ENCODE measurements at regions not wholly inside any gene's neighbourhood (a gene's known extent, or its start where the extent isn't known, plus 50 kb on each side); places are given as distances from the start of the nearest gene placed in this dataset.

GRCh38 chr4:117610706-117611308 lies 423.5 kb upstream of the NDST3 start:
- in situ Hi-C loops (cut with MboI; ENCODE audit: low pct_ligation_motif_present in 1 of 4, low pct_unique_long_range_greater_than_20kb in 1 of 4, low sequenced_read_pairs in 3 of 4): no loop called here
- 90% methylated on average over 1 of the region's 1 CpG; no CpG with 5 or more reads in 1 of the 2 donors for WGBS, 2 donors (ENCODE audit: low coverage in 1 of 2)
- no peaks in the 10 kb centered on the region for H3K4me1 ChIP-seq

GRCh38 chr4:117621673-117622072 lies 412.6 kb upstream of the NDST3 start:
- no peak overlapping the region for H3K4me3 ChIP-seq
- intact Hi-C loops (cut with DNase I; ENCODE audit: low total_unique reads) (no loop called here), in situ Hi-C loops (cut with MboI; ENCODE audit: low pct_ligation_motif_present in 1 of 4, low pct_unique_long_range_greater_than_20kb in 1 of 4, low sequenced_read_pairs in 3 of 4) (no loop called here)
- H3K9me3 ChIP-seq: peaks cover 3 to 6% of the 10 kb centered on the region in 2 donors
- no peak for DNase-seq
- H3K27me3 ChIP-seq: no peaks in the 10 kb centered on the region
- no peak overlapping the region for H3K27ac ChIP-seq
- no peaks in the 10 kb centered on the region for H3K36me3 ChIP-seq
- no peaks in the 10 kb centered on the region for H3K4me1 ChIP-seq
- no peak for TF ChIP-seq CTCF (IDR thresholded peaks at IDR 0.05)
- TF ChIP-seq POLR2A (IDR thresholded peaks at IDR 0.05): no peak
- no peak for TF ChIP-seq POLR2AphosphoS5 (IDR thresholded peaks at IDR 0.05)
- TF ChIP-seq EP300 (IDR thresholded peaks at IDR 0.05; ENCODE audit: low read depth): no peak
- 88 to 90% methylated on average over 4 of the region's 4 CpGs for WGBS, 2 donors (ENCODE audit: low coverage in 1 of 2)

More at GRCh38 chr4:117610706-117611308, 423.5 kb upstream of the NDST3 start:
- no peak overlapping the region for H3K27ac ChIP-seq
- TF ChIP-seq POLR2AphosphoS5 (IDR thresholded peaks at IDR 0.05) (no peak), CTCF (IDR thresholded peaks at IDR 0.05) (no peak), POLR2A (IDR thresholded peaks at IDR 0.05) (no peak), EP300 (IDR thresholded peaks at IDR 0.05; ENCODE audit: low read depth) (no peak)
- H3K9me3 ChIP-seq: no peaks in the 10 kb centered on the region
- H3K4me3 ChIP-seq: no peak overlapping the region
- no peak for DNase-seq
- intact Hi-C loops (cut with DNase I; ENCODE audit: low total_unique reads): no loop called here
- H3K27me3 ChIP-seq: no peaks in the 10 kb centered on the region
- no peaks in the 10 kb centered on the region for H3K36me3 ChIP-seq

GRCh38 chr4:117623326-117623725 lies 411.0 kb upstream of the NDST3 start:
- H3K27ac ChIP-seq: no peak overlapping the region
- no peak overlapping the region for H3K4me3 ChIP-seq
- in situ Hi-C loops (cut with MboI; ENCODE audit: low pct_ligation_motif_present in 1 of 4, low pct_unique_long_range_greater_than_20kb in 1 of 4, low sequenced_read_pairs in 3 of 4) (no loop called here), intact Hi-C loops (cut with DNase I; ENCODE audit: low total_unique reads) (no loop called here)
- H3K9me3 ChIP-seq: no peaks in the 10 kb centered on the region
- TF ChIP-seq CTCF (IDR thresholded peaks at IDR 0.05) (no peak), POLR2A (IDR thresholded peaks at IDR 0.05) (no peak), POLR2AphosphoS5 (IDR thresholded peaks at IDR 0.05) (no peak), EP300 (IDR thresholded peaks at IDR 0.05; ENCODE audit: low read depth) (no peak)
- no peaks in the 10 kb centered on the region for H3K36me3 ChIP-seq
- no peaks in the 10 kb centered on the region for H3K27me3 ChIP-seq
- WGBS, 2 donors (ENCODE audit: low coverage in 1 of 2): 82 to 91% methylated on average over 1 of the region's 1 CpG
- DNase-seq: no peak
- H3K4me1 ChIP-seq: no peaks in the 10 kb centered on the region

GRCh38 chr4:117626664-117627063 lies 407.6 kb upstream of the NDST3 start:
- H3K9me3 ChIP-seq: no peaks in the 10 kb centered on the region
- no peaks in the 10 kb centered on the region for H3K27me3 ChIP-seq
- TF ChIP-seq EP300 (IDR thresholded peaks at IDR 0.05; ENCODE audit: low read depth) (no peak), CTCF (IDR thresholded peaks at IDR 0.05) (no peak)
- H3K36me3 ChIP-seq: no peaks in the 10 kb centered on the region
- in situ Hi-C loops (cut with MboI; ENCODE audit: low pct_ligation_motif_present in 1 of 4, low pct_unique_long_range_greater_than_20kb in 1 of 4, low sequenced_read_pairs in 3 of 4) (no loop called here), intact Hi-C loops (cut with DNase I; ENCODE audit: low total_unique reads) (no loop called here)
- H3K27ac ChIP-seq: no peak overlapping the region
- DNase-seq: no peak
- WGBS, 2 donors (ENCODE audit: low coverage in 1 of 2): 52 to 80% methylated on average over 1 to 4 of the region's 4 CpGs
- H3K4me1 ChIP-seq: no peaks in the 10 kb centered on the region
- no peak overlapping the region for H3K4me3 ChIP-seq

All from transverse colon (tissue), 4 donors.